Muscle layer of duodenum (tissue), 2 donors: ENCODE measurements at regions not wholly inside any gene's neighbourhood (a gene's known extent, or its start where the extent isn't known, plus 50 kb on each side); places are given as distances from the start of the nearest gene placed in this dataset.

ENCODE experiments used
- H3K27ac ChIP-seq: one replicate; pipeline ENCODE4 v1.7.0; 2013; ENCODE audit warnings: mild to moderate bottlenecking, low read length
- H3K27me3 ChIP-seq: one replicate; pipeline ENCODE4 v1.7.0; 2013; ENCODE audit warnings: low read depth, mild to moderate bottlenecking, control low read depth, low read length
- H3K36me3 ChIP-seq, 2 donors: one replicate each; pipeline ENCODE4 v1.7.0; 2013; ENCODE audit warnings: low read length in 2 of 2, control low read depth in 1 of 2, mild to moderate bottlenecking in 1 of 2; ENCODE audit not compliant: insufficient read depth in 2 of 2, control insufficient read depth in 1 of 2
- H3K4me1 ChIP-seq, 2 donors: one replicate each; pipeline ENCODE4 v1.7.0; 2013; ENCODE audit warnings: low read length in 2 of 2, mild to moderate bottlenecking in 2 of 2, control low read depth in 1 of 2, moderate library complexity in 1 of 2; ENCODE audit not compliant: insufficient read depth in 2 of 2, control insufficient read depth in 1 of 2
- H3K4me3 ChIP-seq, 2 donors: one replicate each; pipeline ENCODE4 v1.7.0; 2013; ENCODE audit warnings: low read length in 2 of 2, low read depth in 1 of 2, mild to moderate bottlenecking in 1 of 2
- H3K9me3 ChIP-seq, 2 donors: one replicate each; pipeline ENCODE4 v1.7.0; 2013; ENCODE audit warnings: low read length in 2 of 2, control low read depth in 1 of 2, mild to moderate bottlenecking in 1 of 2; ENCODE audit not compliant: control insufficient read depth in 1 of 2
- donor health status: healthy.

- Histone ChIP-seq H3K4me1 (no peaks in the 10 kb centered on the region), H3K4me3 (no peak overlapping the region), H3K27ac (no peak overlapping the region), H3K36me3 (no peaks in the 10 kb centered on the region), H3K9me3 (no peaks in the 10 kb centered on the region), H3K27me3 (no peaks in the 10 kb centered on the region)
Observed at GRCh38 chr9:89864731-89865130, 259.9 kb downstream of the GADD45G start.

DNA sequence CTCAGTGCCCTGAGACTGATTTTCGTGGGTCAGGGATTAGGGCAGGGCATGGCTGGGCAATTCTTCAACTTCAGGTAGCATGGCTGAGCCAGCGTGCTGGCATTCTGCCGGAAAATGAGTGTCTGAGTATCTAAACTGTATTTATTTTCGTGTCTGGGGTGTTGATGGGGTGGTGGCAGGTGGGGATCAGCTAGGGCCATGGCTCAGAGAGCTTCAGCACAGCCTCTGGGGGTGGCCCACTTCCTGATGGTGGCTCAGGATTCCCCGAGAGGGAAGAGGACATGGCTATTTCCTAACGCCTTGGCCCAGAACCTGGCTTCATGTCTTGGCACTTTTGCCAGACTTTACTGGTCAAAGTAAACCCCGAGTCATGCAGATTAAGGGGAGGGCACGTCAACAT, 260.5 kb downstream of the GADD45G start:
- no peak overlapping the region for H3K4me3 ChIP-seq
- H3K4me1 ChIP-seq, result no peaks in the 10 kb centered on the region
- H3K36me3 ChIP-seq, result no peaks in the 10 kb centered on the region
- H3K27me3 ChIP-seq, result no peaks in the 10 kb centered on the region
- no peaks in the 10 kb centered on the region for H3K9me3 ChIP-seq
- H3K27ac ChIP-seq, result no peak overlapping the region

- no peak overlapping the region for H3K27ac ChIP-seq
Observed at GRCh38 chr9:89865981-89866380, 261.2 kb downstream of the GADD45G start.

DNA sequence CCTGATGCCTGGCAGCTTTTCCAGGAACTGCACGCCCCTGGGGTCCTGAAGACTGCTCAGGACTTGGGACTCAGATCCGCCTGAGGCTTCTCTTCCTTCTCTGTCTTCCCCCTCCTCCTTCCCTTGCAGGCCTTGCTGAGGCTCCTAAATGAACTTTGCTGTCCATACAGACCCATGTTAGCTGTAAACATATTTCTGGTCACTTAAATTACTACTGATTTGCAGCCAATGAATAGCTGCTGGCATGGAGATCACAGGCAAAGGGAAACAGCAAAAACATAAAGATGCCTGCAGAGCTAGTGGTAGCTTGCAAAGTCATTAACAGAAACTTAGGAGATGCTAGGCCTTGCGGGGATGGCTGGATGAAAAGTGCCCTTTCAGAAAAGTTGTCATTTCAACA, 261.9 kb downstream of the GADD45G start:
- no peaks in the 10 kb centered on the region for H3K36me3 ChIP-seq
- no peaks in the 10 kb centered on the region for H3K27me3 ChIP-seq
- H3K27ac ChIP-seq, result no peak overlapping the region
- no peaks in the 10 kb centered on the region for H3K9me3 ChIP-seq
- no peaks in the 10 kb centered on the region for H3K4me1 ChIP-seq
- no peak overlapping the region for H3K4me3 ChIP-seq

More at GRCh38 chr9:89865981-89866380, 261.2 kb downstream of the GADD45G start:
- H3K36me3 ChIP-seq, result no peaks in the 10 kb centered on the region
- H3K4me1 ChIP-seq, result no peaks in the 10 kb centered on the region
- no peaks in the 10 kb centered on the region for H3K27me3 ChIP-seq
- no peak overlapping the region for H3K4me3 ChIP-seq
- H3K9me3 ChIP-seq, result no peaks in the 10 kb centered on the region

DNA sequence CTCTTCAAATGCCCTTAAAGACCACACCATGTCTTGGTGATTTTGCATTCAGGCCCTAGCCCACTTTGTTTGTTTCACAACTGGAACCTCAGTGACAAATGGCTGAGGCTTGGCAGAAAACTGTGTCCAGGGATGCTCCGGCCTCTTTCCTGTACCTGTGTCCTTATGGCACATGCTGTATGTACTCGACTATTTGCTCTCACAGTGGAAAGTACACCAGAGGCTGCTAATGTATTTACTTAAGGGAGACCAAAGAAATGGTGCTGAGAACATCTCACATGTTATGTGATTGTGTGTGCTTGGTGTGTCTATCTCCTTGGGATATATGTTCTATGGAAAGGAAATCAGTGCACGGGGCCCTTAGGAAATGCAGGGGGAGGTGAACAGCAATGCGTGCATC, 263.3 kb downstream of the GADD45G start:
- H3K4me1 ChIP-seq, result peaks cover 0 to 11% of the 10 kb centered on the region in 2 donors
- no peak overlapping the region for H3K27ac ChIP-seq
- H3K4me3 ChIP-seq, result no peak overlapping the region
- H3K36me3 ChIP-seq, result no peaks in the 10 kb centered on the region
- H3K27me3 ChIP-seq, result no peaks in the 10 kb centered on the region
- H3K9me3 ChIP-seq, result no peaks in the 10 kb centered on the region

DNA sequence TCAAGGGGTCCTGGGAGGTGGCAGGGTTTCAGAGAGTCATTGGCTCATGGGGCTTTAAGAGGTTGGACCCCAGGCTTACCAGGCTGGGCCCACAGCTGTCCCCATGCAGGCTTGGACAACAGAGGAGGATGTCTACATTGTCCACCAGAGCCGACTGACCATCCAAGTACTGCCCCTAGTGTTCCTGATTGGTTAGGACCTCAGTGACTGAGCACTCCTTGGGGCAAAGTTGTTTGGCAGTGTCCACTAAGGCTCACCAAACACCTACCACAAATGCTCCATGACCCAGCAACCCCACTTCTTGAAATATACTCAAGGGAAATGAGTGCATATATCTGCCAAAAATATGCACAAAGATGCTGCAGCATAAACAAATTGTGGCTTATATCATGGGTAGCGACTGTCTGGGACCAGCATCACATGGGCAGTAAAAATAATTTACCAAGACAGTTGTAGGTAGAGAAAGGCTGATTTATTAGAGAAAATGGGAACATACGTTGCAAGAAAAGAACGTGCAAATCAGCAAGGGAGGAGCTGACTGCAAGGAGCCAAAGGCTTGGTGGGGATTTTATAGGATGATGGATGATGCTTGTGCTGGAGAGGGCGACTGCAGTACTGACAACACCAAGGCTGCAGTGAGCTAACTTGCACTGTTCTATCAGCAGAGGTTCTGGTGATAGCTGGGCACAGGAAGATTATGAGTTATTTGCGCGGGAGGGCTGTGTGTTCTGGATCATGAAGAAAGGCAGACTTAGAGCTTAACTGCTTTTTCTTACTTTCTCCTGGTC, 265.2 kb downstream of the GADD45G start:
- no peaks in the 10 kb centered on the region for H3K36me3 ChIP-seq
- H3K9me3 ChIP-seq, result no peaks in the 10 kb centered on the region
- H3K4me3 ChIP-seq, result no peak overlapping the region
- no peak overlapping the region for H3K27ac ChIP-seq
- no peaks in the 10 kb centered on the region for H3K27me3 ChIP-seq
- H3K4me1 ChIP-seq, result peaks cover 0 to 24% of the 10 kb centered on the region in 2 donors

GRCh38 chr9:89871871-89872331, 267.1 kb downstream of the GADD45G start:
- Histone ChIP-seq H3K27ac (no peak overlapping the region), H3K4me1 (peaks cover 0 to 30% of the 10 kb centered on the region in 2 donors), H3K36me3 (no peaks in the 10 kb centered on the region), H3K9me3 (no peaks in the 10 kb centered on the region), H3K4me3 (no peak overlapping the region), H3K27me3 (no peaks in the 10 kb centered on the region)

DNA sequence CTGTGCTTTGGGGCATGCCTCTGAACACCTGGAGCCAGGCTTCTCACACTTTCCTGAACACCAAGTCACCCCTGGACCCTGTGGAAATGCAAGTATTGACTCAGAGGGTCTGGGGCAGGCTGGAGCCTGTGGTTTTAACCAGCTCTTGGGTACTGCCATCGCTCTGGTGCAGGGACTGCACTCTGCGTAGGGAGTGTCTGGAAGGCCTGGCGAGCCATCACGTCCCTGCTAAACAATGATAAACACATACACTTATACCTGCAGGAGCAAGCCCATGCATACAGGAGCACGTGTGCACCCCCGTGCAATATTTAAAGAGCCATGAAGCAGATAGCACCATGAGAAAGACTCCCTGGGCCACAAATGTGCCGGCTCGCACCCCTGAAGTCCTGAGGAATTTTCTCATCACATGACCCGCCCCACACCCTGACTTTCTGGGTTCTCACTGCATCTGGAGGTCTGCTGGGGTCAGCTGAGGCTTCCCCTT, 267.7 kb downstream of the GADD45G start:
- H3K36me3 ChIP-seq, result no peaks in the 10 kb centered on the region
- H3K9me3 ChIP-seq, result no peaks in the 10 kb centered on the region
- H3K4me1 ChIP-seq, result peaks cover 0 to 30% of the 10 kb centered on the region in 2 donors
- H3K4me3 ChIP-seq, result no peak overlapping the region
- no peak overlapping the region for H3K27ac ChIP-seq
- H3K27me3 ChIP-seq, result no peaks in the 10 kb centered on the region

DNA sequence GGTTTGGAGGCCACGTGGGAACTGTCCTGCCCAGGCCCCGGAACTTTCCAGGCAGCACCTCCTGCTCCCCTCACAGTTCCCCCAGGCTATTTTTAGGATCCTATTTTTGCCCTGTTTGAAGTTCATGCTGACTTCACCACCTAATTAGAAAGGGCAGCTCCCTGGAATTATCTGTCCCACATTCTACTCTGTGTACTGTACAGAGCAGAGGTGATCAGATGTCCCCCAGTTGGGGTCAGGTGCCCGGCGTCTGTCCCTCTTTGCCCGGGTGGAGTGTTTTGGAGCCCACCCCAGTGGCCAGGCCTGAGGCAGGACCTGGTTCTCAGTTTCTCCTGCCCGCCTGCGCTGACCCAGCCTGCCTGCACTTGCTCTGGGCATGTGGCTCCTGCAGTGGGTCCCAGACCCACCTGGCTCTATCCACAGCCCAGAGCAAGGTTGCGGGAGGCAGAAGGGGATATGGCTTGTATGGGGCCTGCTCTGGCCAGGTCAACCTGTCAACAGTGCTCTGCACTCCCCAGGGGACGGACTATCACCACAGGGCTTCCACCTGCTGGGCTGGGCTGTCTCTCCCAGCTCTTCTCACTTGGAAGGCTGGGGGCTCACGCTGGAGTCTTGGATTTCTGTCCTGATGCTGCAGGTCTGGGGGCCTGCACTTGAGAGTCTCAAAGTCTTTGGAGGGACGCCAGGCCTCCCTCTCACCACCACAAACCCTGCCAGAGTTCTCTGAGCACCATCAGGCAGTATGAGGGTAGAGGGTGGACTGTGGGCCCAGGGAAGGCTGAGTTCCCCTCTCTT, 268.3 kb downstream of the GADD45G start:
- H3K36me3 ChIP-seq, result no peaks in the 10 kb centered on the region
- H3K4me3 ChIP-seq, result no peak overlapping the region
- H3K4me1 ChIP-seq, result peaks cover 0 to 30% of the 10 kb centered on the region in 2 donors
- H3K27ac ChIP-seq, result no peak overlapping the region
- H3K9me3 ChIP-seq, result no peaks in the 10 kb centered on the region
- no peaks in the 10 kb centered on the region for H3K27me3 ChIP-seq

GRCh38 chr9:89873801-89874200, 269.0 kb downstream of the GADD45G start:
- H3K36me3 ChIP-seq, result no peaks in the 10 kb centered on the region
- H3K4me1 ChIP-seq, result peaks cover 0 to 30% of the 10 kb centered on the region in 2 donors
- no peaks in the 10 kb centered on the region for H3K9me3 ChIP-seq
- no peaks in the 10 kb centered on the region for H3K27me3 ChIP-seq
- no peak overlapping the region for H3K27ac ChIP-seq
- no peak overlapping the region for H3K4me3 ChIP-seq
